Head of caudate nucleus (tissue), 42 donors: ENCODE measurements at regions not wholly inside any gene's neighbourhood (a gene's known extent, or its start where the extent isn't known, plus 50 kb on each side); places are given as distances from the start of the nearest gene placed in this dataset.

Experiments used
- DNase-seq, 42 donors: peaks; one replicate each; pipeline versions ENCODE4 v3.0.0 to v3.0.0-alpha.2; 2020 to 2021; ENCODE audit warnings: mixed read lengths in 7 of 42
- intact Hi-C: fragments of 100-400 bp; cut with DNase I; formaldehyde crosslinking; loops from one replicate; pipeline ENCODE4 v1.15.0; 2022

DNA sequence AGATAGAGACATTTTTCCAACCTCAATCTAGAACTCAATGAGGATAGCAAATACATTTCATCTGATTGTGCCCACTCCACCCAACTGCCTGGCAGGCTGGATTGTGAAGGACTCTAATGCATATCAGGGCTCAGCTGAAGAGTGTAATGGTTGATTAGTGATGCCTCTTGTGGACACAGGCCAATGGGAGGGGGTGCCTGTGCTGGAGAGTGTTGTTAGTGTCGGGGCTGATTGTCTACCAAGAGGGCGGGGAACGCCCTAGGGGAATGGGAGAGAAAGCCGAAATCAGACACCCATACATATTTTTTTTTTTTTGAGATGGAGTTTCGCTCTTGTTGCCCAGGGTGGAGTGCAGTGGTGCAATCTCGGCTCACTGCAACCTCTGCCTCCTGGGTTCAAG, 103.7 kb upstream of the SALL4 start:
- intact Hi-C loops, result no loop called here

GRCh38 chr20:51902933-51903332, 100.6 kb upstream of the SALL4 start:
- DNase-seq, result no peak
- intact Hi-C loops, result no loop called here

More for the DNA sequence above, 103.7 kb upstream of the SALL4 start:
- no peak for DNase-seq

DNA sequence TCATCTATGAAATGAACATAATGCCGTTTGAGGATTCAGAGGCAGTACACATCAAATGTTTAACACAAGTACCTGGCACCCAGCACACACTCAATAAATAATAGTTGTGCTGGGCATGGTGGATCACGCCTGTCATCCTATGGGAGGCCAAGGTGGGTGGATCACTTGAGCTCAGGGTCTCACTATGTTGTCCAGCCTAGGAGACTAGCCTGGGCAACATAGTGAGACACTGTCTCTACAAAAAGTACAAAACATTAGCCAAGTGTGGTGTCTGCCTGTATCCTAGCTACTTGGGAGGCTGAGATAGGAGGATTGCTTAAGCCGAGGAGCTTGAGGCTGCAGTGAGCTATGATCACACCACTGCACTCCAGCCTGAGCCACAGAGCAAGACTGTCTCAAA, 98.1 kb upstream of the SALL4 start:
- DNase-seq, result no peak
- intact Hi-C loops, result no loop called here

DNA sequence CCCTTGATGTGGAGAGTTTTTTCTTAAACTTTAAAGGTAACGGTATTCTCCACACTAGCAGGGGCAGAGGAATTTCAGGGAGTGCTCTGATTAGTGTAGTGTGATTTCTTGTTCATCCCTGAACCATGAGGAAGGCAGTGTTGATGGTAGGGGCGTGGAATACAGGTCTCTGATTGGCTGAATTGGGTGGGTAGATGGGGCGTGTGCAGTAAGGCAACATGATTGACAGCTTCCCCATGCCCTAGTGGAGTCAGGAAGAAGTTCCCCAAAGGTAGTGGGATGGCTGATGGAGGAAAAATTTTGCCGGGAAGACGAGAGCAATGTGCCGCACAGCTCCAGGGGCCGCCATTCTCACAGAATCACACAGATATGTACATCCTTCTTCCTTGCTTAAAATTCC, 97.4 kb upstream of the SALL4 start:
- no peak for DNase-seq
- intact Hi-C loops, result no loop called here

- intact Hi-C loops, result no loop called here
- DNase-seq, result no peak
Measured at GRCh38 chr20:51898788-51899187, 96.5 kb upstream of the SALL4 start.

DNA sequence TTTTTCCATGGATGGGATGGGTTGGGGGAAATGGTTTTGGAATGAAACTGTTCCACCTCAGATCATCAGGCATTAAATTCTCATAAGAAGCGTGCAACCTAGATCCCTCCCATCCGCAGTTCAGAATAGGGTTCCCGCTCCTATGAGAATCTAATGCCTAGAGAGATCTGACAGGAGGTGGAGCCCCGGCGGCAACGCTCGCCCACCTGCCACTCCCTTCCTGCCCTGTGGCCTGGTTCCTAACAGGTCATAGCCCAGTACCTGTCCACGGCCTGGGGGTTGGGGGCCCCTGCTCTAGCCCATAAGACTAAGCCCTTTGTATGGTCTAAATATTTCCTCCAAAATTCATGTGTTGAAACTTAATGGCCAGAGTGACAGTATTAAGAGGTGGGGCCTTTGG, 92.3 kb upstream of the SALL4 start:
- no peak for DNase-seq
- intact Hi-C loops, result no loop called here

- intact Hi-C loops, result no loop called here
- no peak for DNase-seq
Measured at GRCh38 chr20:51894201-51894600, 91.9 kb upstream of the SALL4 start.

DNA sequence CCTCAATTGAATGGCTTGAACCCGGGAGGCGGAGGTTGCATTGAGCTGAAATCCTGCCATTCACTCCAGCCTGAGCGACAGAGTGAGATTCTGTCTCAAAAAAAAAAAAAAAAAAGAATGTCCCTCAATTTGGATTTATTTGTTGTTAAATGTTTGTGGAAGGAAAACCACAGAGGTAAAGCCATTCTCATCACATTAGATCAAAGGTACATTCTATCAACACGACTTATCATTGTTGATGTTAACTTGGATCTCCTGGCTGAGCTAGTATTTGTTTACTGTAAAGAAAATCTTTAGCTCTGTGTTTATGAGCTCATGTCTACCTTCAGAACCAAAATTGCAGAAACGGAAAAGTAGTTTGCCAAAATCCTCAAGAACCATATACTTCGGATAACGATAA, 91.4 kb upstream of the SALL4 start:
- no peak for DNase-seq
- intact Hi-C loops, result no loop called here

GRCh38 chr20:51890003-51890402, 87.7 kb upstream of the SALL4 start:
- no peak for DNase-seq
- intact Hi-C loops, result no loop called here

- intact Hi-C loops, result no loop called here
Measured at GRCh38 chr20:51889466-51889865, 87.1 kb upstream of the SALL4 start.

GRCh38 chr20:51888291-51888690, 86.0 kb upstream of the SALL4 start:
- DNase-seq, result no peak
- intact Hi-C loops, result no loop called here

More at GRCh38 chr20:51889466-51889865, 87.1 kb upstream of the SALL4 start:
- DNase-seq, result no peak

GRCh38 chr20:51886891-51887608, 84.7 kb upstream of the SALL4 start:
- peak in 1 of 42 donors; percentile 12 for DNase-seq
- intact Hi-C loops, result no loop called here

- no peak for DNase-seq
- intact Hi-C loops, result no loop called here
Measured at GRCh38 chr20:51886341-51886740, 84.0 kb upstream of the SALL4 start.

DNA sequence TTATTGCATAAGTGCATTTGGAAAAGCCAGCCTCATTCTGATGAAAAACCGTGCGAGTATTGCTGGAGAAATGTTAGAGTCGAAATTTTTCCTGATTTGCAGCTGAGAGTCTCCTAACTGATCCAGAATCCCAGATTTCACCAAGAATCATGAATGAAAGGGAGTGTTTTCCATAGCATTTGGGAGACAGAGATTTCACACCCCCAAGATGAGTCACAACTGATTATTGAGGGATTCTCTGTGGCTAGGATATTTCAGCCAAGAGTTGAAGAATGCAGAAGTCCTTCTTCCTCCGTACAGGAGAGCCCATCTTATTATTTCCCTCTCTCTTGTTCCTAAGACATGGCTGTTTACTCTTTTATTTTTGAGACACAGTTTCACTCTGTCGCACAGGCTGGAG, 82.2 kb upstream of the SALL4 start:
- intact Hi-C loops, result no loop called here

GRCh38 chr20:51880188-51880587, 77.9 kb upstream of the SALL4 start:
- intact Hi-C loops, result no loop called here
- no peak for DNase-seq

More for the DNA sequence above, 82.2 kb upstream of the SALL4 start:
- DNase-seq, result peak in 2 of 42 donors; percentile 14 to 25

DNA sequence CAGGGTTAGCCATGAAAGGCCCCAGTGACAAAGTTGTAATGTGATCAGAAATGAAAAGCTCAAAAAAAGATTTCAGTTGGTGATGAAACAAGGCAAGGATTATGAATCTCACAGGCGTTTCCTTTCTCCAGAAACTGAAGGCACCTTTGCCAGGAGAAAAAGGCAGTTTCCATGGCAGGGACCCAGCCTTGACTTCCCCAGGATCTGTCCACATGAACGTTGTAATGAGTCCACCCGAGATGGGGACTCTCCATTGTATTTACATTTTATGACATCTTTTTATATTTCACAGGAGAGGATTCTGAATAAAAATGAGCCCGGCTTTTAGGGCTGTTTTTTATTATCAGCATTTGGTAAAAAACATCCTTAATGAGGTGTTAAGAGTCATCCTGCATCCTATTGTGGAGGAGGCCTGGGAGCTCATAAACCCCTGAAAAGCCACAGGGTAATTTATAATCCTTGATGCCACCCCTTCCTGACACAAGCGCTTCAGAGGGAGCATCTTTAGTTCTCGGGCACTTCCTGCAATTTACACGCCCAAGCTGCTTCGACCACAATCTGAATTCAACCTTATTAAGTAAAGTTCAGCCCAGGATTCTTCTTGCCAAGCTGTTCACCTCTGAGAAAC, 74.1 kb upstream of the SALL4 start:
- intact Hi-C loops, result no loop called here
- no peak for DNase-seq

DNA sequence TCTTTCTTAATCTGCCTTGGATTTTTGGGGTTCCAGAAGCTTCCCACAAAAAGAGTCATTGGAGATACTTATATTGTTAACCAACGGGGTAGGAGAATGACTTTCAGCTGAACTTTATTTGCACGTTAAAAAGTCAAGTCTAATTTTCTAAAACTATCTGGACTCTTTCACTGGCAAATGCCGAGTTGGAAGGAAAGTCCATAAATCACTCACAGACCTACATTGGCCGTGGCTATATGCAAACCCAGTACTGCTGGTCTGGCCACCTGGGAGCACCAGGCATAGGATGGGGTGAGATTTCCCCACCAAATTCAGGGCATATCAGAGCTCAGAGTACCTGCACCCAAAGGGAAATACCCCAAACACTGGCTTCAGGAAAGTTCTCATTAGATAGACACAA, 71.3 kb upstream of the SALL4 start:
- no peak for DNase-seq
- intact Hi-C loops, result no loop called here

- intact Hi-C loops, result no loop called here
- DNase-seq, result no peak
Measured at GRCh38 chr20:51871943-51872342, 69.6 kb upstream of the SALL4 start.

DNA sequence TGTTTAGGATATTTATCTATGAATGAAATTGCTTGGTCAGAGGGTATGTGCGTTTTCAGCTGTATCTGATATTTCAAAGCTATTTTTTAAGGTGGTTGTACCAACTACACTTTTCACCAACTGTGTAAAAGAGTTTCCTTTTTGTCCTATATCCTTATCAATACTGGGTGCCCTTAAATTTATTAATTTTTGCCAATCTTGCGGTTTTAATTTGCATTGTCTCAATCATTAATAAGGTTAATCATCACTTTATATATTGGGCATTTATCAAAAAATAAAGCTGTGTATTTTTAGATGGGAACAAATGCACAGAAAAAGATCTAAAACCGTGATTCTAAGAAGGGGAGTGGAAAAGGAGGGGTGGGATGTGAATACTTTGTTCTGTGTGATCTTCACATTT, 66.7 kb upstream of the SALL4 start:
- intact Hi-C loops, result no loop called here
- DNase-seq, result no peak

GRCh38 chr20:51867251-51867650, 64.9 kb upstream of the SALL4 start:
- DNase-seq, result no peak
- intact Hi-C loops, result no loop called here

GRCh38 chr20:51864967-51865366, 62.6 kb upstream of the SALL4 start:
- DNase-seq, result no peak
- intact Hi-C loops, result no loop called here
